K562 (cell line): ENCODE measurements at regions not wholly inside any gene's neighbourhood (a gene's known extent, or its start where the extent isn't known, plus 50 kb on each side); places are given as distances from the start of the nearest gene placed in this dataset.

ENCODE experiments used
- E2F4 ChIP-seq: sonication (generic); formaldehyde crosslinking; IDR thresholded peaks from 2 replicates; pipeline ENCODE4 v1.8.0; 2022; ENCODE audit warnings: mild to moderate bottlenecking, low read depth, missing genetic modification reagents
- KLF1 ChIP-seq: fragments of 450-650 bp; IDR thresholded peaks from 2 replicates; pipeline ENCODE4 v1.6.1; 2016; ENCODE audit warnings: missing genetic modification characterization, missing compliant biosample characterization
- NCOA2 ChIP-seq, 2 experiments: fragments of 450-650 bp; IDR thresholded peaks; 2 replicates each; pipeline ENCODE4 v1.6.1; 2018; ENCODE audit warnings: mild to moderate bottlenecking in 2 of 2, moderate library complexity in 1 of 2; ENCODE audit not compliant: partially characterized antibody in 2 of 2
- PRDM10 ChIP-seq: fragments of 450-650 bp; IDR thresholded peaks from 2 replicates; pipeline ENCODE4 v1.6.1; 2018; ENCODE audit not compliant: partially characterized antibody
- RBM25 ChIP-seq: fragments of 200-400 bp; formaldehyde crosslinking; IDR thresholded peaks from 2 replicates; pipeline ENCODE4 v1.6.1; 2018; ENCODE audit warnings: low read length, low read depth, moderate library complexity; ENCODE audit not compliant: severe bottlenecking
- RNF2 ChIP-seq: sonication (generic); IDR thresholded peaks from 2 replicates; pipeline ENCODE4 v1.6.1; 2016
- RUNX1 ChIP-seq: sonication (generic); IDR thresholded peaks from 2 replicates; pipeline ENCODE4 v1.6.1; 2016; ENCODE audit warnings: antibody characterized with exemption, low read depth
- SLC30A9 ChIP-seq: fragments of 250-450 bp; sonication (Bioruptor Pico); IDR thresholded peaks from 2 replicates; pipeline ENCODE4 v1.8.0; 2022; ENCODE audit warnings: mild to moderate bottlenecking, moderate library complexity
- SMC3 ChIP-seq: conservative IDR thresholded peaks from 2 replicates; pipeline ENCODE4 v1.6.1; 2011; ENCODE audit warnings: low read depth, low read length, improper control_type of control experiment; ENCODE audit not compliant: insufficient read depth
- SPI1 ChIP-seq: IDR thresholded peaks from 2 replicates; pipeline ENCODE4 v1.6.1; 2011; ENCODE audit warnings: low read depth, low read length, control low read depth, borderline replicate concordance
- STAG1 ChIP-seq: sonication (generic); formaldehyde crosslinking; IDR thresholded peaks from 2 replicates; pipeline ENCODE4 v1.5.0; 2020; ENCODE audit warnings: missing genetic modification reagents, borderline replicate concordance
- ZBTB1 ChIP-seq: sonication (generic); formaldehyde crosslinking; IDR thresholded peaks from 2 replicates; pipeline ENCODE4 v1.8.1; 2023; ENCODE audit warnings: missing genetic modification reagents, low read depth, mild to moderate bottlenecking, borderline replicate concordance
- ZNF263 ChIP-seq: sonication (generic); formaldehyde crosslinking; IDR thresholded peaks from 2 replicates; pipeline ENCODE4 v1.8.0; 2022; ENCODE audit warnings: mild to moderate bottlenecking, missing genetic modification reagents, borderline replicate concordance

- TF ChIP-seq ZBTB1 (CRISPR knock-in tag) (no peak), STAG1 (CRISPR knock-in tag) (no peak), SPI1 (no peak), ZNF263 (CRISPR knock-in tag) (no peak), RUNX1 (no peak), SMC3 (no peak), NCOA2 (IDR thresholded peaks at IDR 0.05; ENCODE audit: partially characterized antibody in 2 of 2) (no peak), PRDM10 (no peak), RBM25 (no peak), KLF1 (tag) (no peak), E2F4 (CRISPR knock-in tag) (no peak), RNF2 (no peak), SLC30A9 (CRISPR knock-in tag) (no peak)
Observed at GRCh38 chrX:40807384-40807783, 72.0 kb upstream of the MED14 start.
